Mammary epithelial cell (primary cell): ENCODE measurements at regions not wholly inside any gene's neighbourhood (a gene's known extent, or its start where the extent isn't known, plus 50 kb on each side); places are given as distances from the start of the nearest gene placed in this dataset.

Experiments
- EZH2 ChIP-seq: IDR thresholded peaks from 2 replicates; pipeline ENCODE4 v1.6.1; 2012; ENCODE audit warnings: low read length, inconsistent platforms, borderline replicate concordance
- TF ChIP-seq, protein P1 (sequence below), 2 donors: IDR thresholded peaks in 1 of 2; conservative IDR thresholded peaks in 1 of 2; 2 replicates each; pipeline ENCODE4 v1.5.1; 2011 to 2012; ENCODE audit warnings: inconsistent platforms in 2 of 2, low read length in 2 of 2, mild to moderate bottlenecking in 2 of 2, control low read depth in 1 of 2, low read depth in 1 of 2; ENCODE audit not compliant: insufficient read depth in 1 of 2; ENCODE audit errors: extremely low read depth in 1 of 2

DNA sequence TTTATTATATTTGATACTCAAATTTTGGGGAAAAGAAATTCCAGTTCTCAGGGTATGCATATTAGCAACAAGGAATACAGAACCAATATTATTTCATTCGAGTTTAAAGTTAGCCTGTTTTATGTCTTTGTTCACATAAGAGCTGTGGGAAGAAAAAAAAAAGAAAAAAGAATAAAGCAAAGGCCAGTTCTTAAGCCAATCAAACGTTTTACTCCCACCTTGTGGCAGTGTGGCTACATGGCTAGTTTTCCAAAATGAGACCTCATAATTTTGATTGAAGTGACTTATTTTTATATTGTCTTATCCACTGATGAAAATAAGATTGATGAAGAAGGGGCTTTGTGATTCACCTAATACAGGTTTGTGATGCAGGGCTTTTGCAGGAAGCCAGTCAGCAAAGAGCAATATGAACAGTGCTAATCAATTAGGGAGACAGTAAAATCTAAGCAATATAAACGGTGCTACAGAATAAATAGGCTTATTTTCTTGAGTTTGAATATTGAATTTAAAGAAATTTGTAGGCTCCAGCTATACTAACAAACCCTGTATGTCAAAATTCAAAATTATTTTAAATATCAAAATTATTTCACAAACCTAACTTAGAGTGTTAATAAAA lies 624.1 kb upstream of the FOXG1 start:
- no peak for TF ChIP-seq EZH2
- TF ChIP-seq, protein P1, sequence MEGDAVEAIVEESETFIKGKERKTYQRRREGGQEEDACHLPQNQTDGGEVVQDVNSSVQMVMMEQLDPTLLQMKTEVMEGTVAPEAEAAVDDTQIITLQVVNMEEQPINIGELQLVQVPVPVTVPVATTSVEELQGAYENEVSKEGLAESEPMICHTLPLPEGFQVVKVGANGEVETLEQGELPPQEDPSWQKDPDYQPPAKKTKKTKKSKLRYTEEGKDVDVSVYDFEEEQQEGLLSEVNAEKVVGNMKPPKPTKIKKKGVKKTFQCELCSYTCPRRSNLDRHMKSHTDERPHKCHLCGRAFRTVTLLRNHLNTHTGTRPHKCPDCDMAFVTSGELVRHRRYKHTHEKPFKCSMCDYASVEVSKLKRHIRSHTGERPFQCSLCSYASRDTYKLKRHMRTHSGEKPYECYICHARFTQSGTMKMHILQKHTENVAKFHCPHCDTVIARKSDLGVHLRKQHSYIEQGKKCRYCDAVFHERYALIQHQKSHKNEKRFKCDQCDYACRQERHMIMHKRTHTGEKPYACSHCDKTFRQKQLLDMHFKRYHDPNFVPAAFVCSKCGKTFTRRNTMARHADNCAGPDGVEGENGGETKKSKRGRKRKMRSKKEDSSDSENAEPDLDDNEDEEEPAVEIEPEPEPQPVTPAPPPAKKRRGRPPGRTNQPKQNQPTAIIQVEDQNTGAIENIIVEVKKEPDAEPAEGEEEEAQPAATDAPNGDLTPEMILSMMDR (conservative IDR thresholded peaks at IDR 0.05 in 1 of 2, IDR thresholded peaks at IDR 0.05 in 1 of 2; ENCODE audit: extremely low read depth in 1 of 2, insufficient read depth in 1 of 2, low read depth in 1 of 2, low read length in 2 of 2): no peak
